ENCODE measurements at regions not wholly inside any gene's neighbourhood (a gene's known extent, or its start where the extent isn't known, plus 50 kb on each side); places are given as distances from the start of the nearest gene placed in this dataset.

DNA sequence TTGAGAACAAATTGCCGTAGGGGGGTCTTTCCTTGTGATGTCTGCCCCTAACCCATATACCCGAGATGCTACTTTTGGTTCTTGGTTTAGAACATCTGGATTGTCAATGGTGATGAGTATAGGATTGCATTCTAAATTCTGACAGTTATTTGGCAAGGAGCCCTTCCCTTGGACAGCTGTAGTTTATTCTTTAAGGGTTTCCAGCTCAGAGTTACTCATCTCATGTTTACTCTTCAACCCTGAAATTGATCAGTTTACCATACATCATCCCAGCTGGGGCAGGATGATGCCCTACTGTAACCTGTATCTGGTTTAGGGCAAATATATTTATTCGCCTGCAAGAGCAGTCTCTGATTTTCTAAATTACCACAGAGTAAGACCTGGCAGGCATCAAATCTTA lies 85.7 kb upstream of the XCR1 start:
- DNase-seq: no peak

DNA sequence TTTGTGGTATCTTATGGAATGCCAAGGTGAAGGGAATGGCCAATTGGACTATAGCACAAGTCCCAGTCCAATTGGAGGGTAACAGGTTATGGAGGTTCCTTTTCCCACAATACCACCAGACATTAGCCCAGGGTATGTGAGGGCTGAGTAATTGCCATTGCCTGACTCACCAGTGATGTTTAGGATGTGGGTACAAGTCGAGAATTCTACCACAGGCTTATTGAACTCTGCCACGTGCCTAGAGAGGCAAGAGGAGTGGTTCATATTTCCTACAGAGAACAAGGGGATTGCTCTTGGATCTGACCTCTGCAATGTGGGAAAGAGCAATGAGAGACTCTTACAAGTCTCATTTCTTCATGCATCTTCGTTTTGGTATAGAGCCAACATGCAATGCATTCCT lies 85.0 kb upstream of the XCR1 start:
- no peak for DNase-seq

DNA sequence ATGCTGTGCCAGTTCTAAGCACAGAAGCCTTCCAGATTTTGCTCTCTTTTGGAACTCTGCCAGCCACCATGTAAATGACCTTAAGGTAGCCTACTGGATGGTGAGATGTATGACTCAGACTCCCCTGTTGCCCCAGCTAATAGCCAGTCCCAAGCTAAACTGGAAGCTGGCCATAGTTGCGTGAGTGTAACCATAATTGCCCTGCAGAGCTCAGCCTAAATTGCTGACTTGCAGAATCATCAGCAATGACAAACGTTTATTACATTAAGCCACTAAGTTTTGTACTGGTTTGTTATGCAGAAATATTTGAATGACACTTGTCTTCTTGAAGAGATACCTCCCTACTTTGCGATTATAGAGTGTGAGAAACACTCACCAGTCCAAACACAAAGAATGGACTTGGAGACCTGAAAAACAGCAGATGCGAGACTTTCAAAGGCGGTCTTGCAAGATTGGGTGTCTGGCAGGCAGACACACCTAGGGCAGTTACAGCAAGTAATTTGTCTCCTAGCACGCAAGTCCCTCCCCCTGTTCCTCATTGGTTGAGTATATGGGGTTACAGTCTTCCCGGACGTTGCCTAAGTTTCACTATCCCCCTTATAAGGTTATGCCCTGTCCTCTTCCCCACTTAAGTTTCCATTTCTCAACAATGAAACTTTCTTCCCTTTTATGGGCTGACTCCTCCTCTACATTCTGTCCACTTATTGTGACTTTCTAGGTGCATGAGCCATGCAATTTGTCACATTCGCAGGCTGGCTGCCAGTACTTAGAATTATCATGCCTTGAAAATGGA lies 83.6 kb upstream of the XCR1 start:
- no peak for DNase-seq

DNA sequence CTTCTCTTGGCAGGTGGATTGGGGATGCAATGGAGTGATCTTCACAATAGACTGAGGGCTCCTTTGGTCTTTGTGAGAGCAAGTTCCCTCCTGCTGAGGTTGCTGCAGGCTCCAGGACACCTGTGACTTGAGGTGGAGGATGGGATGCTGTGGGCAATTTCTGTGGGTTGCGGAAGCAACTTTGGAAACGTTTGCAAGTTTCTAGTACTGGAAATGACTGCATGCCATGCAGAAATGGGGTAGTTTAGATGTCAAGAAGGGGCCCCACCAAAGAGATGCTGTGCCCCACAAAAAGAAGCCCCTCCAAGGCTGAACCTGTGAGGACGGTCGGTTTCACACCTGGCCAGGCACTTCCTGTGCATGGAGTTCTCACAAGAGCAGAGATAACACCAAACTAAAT lies 80.4 kb upstream of the XCR1 start:
- DNase-seq: no peak

DNA sequence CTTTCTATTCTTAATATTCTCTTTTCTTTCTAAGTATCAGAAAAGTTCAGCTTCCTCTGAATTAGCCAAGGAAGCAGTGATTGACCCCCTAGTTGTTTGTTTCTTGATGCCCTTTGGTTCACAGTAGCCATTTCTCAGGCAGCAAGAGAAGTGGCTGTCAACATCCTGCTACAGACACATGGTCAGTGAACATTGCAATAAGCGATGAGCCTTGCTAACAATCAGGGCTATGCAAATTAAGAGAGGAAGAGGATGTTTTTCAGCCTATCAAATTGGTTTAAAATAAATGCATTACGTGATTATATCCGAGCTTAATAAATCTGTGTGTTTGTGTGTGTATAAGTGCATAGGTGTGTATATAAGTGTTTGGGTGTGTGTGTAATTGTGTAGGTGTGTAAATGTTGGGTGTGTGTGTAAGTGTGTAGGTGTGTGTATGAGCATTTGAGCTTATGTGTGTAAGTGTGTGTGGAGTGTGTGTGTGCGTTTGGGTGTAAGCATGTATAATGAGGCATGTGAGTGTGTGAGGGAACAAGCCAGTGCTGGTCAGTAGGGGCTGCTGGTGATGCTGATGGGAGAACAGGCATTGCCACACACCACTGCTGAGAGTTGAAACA lies 78.1 kb upstream of the XCR1 start:
- DNase-seq: no peak

DNA sequence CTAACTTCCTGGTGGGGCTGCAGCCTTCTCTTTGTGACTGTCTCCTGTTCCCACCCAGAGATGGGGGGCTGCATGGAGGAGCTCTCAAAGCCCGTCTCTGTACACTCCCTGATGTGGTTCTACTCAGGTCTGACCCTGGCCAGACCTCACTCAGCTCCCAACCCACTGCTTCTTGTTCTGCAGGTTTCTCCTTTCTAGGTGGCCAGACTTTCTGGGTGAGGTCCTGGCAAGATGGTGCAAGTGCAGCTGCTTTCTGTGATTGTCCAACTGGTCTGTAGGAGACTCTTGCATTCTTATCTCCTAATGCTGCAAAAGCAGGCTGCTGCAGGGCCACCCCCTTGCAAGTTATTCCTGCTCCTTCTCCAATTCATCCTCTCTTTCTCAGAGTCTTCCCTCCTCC lies 77.4 kb upstream of the XCR1 start:
- no peak for DNase-seq

DNA sequence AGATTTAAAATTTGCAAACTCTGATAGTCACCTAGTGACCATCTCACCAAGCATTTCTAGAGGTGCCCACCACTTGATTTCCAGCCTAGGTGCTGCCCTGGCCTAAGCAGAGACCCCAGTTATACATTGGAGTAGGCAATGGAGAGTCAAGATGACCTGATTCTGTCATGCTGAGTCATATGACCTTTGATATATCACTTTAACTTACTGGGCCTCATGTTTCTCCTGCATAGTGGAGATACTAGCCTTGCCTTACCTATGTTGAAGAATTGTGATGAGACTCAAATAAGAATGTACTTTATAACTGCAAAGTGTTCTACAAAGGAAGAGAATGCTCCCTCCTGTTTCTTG lies 75.5 kb upstream of the XCR1 start:
- DNase-seq: no peak

DNA sequence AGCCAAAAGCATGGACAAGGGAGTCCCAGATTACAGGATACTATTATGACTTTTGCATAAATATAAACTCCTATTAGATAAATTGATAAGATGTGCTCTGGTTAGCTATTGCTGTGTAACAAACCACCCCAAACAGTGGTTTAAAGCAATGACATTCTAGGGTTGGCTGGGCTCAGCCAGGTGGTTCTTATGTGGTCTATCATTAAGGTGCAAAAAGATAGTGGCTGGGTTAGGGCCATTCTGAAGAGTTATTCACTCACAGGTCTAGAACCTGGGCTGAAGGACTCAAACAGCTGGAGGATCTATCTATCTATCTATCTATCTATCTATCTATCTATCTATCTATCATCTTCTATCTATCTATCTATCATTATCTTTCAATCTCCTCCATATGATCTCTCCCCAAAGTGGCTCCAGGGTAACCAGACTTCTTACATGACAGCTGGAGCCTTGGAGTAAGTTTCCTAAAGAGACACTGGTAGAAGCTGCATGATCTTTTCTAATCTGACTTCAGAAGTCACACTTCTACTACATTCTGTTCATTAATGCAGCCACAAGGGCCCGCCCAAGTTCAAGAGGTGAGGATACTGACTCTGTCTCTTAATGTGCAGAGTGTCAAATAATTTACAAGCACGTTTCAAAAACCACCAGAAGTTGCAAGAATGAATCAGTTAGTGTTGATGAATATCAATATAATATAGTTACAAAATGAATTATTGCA lies 74.9 kb upstream of the XCR1 start:
- DNase-seq: no peak

DNA sequence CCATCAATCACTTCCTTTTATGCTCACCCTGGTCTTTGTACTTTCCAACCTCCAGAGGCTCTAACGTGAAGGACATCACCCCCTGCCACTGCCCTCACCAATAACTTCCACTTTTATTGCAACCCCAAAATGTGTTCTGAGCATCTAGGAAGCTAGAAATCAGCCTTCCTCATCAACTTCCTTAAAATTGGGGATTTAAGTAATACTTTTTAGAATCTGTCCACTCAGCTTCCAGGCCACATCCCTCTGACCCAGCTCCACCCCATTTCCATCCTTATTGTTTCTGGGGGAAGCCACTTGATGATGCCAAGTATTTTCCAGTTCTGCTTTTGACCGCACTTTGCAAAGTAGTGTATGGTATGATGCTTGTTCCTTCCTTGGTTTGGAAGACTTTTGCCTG lies 73.5 kb upstream of the XCR1 start:
- no peak for DNase-seq

DNA sequence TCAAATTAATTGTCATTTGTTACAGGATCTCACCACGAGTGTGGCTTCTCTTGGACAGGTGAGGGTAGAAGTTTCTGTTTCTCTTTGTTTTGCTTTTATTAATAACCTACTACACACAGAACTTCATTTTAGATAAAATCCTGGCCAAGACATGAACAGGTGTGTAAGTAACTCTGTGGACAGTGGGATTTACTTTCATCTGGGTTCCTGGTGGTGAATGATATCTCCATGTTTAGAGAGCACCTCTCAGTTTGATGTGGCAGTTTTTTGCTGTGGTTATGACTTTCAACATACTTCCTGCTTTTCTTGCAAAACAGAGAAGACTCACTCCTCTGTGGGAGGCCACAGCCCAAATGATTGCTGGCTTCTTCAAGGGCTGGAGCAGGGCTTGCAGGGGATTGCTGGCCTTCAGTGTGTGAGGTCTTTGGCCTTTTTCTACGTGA lies 71.1 kb upstream of the XCR1 start:
- DNase-seq: no peak

DNA sequence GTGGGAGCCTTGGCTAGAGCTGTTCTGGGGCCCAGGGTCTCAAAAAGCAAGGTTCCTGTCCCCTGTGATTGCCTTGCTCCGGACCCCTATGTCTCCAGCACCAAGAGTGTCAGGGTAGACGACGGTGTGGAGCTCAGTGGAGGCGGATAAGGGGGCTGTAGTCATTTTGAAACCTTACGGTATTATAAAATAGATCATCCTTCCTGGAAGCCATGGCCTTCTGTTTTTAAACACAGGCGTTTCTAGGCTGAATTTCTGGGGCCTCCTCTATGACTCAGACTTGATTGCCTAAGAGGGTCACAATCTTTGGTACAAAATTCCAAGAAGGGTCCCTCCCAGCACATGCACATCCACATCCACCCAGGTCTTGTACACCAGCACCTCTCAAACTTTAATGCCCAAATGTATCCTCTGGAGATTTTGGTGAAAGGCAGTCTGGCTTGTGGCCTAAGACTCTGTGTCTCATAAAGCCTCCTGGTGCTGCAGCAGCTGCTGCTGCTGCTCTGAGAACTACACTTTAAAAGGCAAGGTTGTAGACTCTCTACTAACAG lies 70.5 kb upstream of the XCR1 start:
- no peak for DNase-seq

DNA sequence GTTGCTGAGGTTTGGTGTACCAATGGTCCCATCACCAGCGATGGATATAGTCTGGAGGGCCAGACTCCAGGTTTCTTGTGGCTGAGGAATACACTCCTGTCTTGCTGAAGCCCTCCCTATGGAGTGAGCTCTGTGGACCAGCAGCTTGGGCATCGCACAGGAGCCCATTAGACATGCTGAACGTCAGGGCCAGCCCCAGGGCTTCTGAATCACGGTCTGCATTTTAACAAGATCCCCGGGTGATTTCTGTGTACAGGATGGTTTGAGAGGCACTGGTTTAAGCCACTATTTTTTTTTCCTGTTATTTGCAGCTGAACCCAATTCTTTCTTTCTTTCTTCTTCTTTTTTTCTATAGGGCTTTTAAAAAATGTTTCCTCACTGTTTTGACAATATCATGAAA lies 69.5 kb upstream of the XCR1 start:
- no peak for DNase-seq

DNA sequence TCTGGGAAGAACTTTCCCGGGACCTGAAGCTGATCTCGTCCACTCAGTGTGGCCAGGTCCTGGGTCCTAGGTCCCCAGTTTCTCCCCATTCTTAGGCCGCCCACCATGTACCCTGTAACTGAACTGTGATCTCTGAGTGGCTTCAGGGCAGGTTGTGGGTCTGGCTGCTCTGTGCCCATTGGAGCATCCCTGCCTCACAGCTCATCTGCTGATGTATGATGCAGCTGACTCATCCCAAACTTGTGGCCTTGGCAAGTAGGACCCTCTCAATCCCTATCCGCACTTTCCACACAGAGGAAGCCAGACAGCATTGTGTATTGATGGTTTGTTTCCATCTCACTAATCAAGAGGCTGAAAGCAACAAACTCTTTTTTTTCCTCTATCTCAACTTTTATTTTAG lies 69.1 kb upstream of the XCR1 start:
- DNase-seq: no peak

DNA sequence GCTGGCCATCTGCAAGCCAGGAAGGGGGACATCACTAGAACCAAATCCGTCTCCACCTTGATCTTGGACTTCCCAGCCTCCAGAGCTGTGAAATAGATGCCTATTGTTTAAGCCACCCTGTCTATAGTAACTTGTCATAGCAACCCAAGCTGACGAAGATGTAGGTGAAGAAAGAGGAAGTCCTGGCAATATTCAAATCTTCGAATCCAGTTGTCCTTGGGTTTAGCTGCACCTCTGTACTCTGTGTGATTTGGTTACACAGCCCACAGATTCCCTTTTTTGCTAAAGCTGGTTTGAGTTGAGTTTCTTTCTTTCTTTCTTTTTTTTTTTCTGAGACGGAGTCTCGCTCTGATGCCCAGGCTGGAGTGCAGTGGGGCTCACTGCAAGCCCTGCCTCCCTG lies 68.0 kb upstream of the XCR1 start:
- DNase-seq: no peak

DNA sequence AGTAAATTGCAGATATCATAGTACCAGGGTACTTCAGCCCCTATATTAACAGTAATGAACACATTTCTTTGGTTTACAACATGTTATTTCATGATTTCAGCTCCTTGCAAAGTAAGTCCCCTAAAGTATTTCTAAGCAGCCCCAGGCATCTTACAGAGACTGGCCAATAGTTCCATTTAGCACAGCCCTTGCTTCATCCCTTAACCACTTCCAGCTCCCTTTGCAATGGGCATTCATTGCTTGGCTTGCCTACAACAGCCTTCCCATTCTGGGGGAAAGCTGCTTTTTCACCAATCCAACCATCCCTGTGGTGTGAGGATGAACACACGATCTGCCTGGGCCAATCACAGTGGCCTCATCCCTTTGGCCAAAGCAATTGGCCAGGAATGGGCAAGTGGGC lies 67.2 kb upstream of the XCR1 start:
- DNase-seq: no peak

DNA sequence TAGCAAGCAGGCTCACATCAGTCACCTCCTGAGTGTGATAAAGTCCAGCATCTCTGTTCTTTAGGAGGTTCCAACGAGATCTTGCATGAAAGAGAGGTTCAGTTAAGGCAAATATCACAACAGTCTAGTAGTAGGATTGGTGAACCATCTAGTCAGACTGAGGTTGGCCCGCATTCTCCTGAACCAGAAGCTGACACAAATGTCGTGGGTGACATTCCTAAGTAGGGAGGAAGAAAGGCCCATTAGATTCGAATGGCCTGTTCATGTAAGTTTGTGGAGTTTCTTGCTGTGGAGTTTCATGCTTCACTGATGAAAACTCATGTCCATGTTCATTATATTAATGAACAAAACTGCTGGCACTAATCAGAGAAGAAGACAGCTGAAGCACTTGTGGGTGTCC lies 66.7 kb upstream of the XCR1 start:
- no peak for DNase-seq

DNA sequence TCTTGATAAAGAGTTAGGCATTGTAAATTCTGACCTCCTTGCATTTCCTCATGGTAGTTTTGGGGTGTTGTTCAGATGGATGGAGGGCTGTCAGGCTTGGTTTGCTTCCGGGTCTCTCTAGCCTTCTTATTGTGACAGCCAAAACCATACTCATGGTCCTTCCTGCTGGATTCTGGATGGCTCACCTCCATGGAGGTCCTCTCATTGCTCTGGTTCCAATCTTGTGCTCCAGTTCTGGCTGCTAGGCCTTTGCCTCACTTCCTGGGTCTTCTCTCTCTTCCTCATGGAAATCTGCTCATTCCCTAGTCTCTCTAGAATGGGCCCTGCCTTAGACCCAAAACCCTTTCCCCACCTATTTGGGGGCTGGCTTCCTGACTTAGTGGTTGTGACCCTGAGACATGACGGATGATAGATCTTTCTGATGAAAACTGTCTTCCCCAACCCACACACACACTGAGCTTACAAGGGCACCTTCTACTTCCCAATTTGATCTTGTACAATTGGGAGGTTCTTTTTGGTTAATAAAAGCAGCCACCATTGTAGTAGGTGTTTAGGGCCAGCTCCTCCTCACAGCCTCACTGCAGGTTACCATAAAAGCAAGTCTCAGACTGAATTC lies 66.2 kb upstream of the XCR1 start:
- no peak for DNase-seq

DNA sequence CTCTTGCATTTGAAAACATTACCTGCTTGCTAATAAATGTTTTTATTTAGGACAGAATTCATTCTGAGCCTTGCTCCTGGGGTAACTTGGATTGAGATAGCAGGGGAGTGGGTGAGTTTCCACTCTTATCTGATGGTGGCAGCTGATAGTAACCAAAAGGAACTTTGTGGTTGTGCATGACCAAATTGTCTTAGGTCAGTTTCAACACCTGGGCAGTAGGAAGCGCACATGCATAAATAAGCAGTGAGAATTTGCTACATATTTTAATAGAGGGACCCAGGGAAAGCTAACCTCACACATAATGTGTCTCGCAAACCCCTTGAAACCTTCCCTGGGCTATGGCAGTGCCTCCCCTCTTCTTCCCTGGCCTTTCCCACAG lies 65.4 kb upstream of the XCR1 start:
- DNase-seq: no peak

DNA sequence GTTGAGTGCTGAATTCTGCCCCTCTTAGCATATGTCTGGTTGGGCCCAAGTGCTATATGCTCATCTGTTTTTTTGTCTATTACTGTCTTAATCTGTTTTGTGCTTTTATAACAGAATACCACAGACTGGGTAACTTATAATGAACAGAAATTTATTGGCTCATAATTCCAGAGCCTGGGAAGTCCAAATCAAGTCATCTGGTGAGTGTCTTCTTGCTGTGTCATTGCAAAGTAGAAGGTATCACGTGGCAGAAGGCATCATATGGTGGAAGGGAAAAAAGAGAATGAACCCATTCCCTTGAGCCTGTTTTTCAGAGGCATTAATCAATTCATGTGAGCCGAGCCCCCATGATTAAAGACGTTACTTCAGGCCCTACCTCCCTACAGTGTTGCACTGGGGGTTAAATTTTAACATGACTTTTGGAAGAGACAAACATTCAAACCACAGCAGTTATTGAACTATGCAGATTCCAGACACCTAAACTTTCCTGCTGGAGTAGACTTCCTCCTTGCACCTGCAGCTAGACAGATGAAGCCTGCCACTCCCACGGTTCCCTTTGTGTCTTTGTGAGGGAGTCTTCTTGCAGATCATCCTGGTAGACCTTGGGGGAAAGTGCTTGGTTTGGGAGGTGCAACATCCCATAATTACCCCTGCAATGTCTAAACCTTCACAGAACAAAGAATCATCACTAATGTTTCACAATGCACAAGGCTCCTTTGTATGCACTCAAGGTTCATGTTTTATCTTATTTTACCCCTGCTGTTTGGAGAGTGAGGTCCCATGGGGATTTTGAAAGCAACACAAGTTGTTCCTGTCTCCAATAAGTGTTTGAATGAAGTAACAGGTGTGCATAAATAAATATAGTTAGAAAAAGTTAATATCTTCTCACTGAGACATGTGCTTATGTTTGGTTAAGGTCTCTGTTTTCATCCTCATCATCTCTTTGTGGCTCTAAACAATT lies 64.7 kb upstream of the XCR1 start:
- DNase-seq: no peak

DNA sequence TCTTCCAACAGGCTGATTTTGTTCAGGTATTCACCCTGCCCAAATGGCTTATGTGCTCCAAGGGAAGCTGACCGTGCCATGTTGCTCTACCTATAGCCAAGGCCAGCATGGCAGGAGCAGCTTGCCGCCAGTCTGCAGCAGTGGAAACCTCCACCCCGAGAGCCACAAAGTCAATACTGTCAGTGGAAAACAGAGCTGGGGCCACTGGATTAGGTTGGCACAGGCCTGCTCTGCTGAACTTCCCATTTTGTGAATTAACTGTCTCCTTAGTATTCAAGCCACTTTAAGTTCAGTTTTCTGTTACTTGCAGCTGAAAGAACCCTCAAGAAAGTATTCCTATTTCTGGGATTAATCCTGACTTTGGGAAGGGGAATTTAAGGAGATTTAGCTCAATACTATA lies 63.8 kb upstream of the XCR1 start:
- DNase-seq: no peak

DNA sequence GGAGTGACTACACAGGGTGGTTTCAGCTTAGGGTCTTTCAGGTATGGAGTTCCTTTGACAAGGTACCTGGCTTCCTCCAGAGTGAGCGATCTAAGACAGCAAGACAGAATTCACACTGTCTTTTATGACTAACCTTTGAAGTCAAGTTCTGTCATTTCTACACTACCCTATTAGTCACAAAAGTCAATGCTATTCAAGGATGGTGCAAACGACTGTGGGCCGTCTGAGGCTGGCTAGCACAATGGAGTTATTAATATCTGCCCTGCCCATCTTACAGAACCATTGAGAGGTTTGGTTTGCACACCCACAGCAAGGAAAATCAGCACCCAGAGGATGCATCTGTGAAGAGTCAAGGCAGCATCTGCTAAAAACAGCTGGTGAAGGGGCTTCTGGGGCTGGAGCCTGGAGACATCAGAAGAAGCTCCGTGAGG lies 62.9 kb upstream of the XCR1 start:
- no peak for DNase-seq

DNA sequence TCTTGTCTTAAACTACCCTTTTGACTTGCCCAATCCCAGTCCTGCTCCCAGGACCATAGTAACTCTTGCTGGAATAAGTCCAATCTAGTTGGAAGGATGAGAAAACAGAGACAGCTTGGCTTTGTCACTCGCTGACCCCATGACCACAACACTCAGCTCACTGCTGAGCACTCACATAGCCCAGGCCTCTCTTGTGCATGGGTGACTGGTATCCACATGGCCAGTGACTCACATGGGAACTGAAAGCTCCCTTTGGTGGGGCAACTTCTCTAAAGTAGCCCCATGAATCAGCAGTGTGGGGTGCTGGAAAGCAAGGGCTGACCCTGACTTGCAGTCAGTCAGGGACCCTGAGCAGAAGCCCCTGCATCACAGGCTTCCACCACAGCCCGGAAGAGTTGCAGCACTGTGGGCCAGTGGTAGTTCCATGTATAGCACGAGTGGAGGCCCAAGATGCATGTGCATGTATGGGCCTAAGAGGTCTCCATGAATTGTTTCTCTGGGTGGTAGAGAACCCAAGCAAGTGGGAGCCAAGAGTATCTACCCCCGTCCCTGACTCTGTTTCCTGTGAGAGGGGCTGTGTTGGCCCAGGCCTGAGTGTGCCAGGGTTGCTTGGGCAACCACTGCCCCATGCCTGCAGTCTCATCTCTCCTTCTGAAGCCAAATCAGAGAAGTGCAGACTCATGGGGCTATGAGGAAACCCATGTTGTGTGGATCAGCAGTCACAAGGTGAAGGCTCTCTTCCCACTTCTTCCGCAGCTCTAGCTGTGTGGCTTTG lies 62.1 kb upstream of the XCR1 start:
- no peak for DNase-seq
